ENCODE measurements at regions not wholly inside any gene's neighbourhood (a gene's known extent, or its start where the extent isn't known, plus 50 kb on each side); places are given as distances from the start of the nearest gene placed in this dataset.

DNA sequence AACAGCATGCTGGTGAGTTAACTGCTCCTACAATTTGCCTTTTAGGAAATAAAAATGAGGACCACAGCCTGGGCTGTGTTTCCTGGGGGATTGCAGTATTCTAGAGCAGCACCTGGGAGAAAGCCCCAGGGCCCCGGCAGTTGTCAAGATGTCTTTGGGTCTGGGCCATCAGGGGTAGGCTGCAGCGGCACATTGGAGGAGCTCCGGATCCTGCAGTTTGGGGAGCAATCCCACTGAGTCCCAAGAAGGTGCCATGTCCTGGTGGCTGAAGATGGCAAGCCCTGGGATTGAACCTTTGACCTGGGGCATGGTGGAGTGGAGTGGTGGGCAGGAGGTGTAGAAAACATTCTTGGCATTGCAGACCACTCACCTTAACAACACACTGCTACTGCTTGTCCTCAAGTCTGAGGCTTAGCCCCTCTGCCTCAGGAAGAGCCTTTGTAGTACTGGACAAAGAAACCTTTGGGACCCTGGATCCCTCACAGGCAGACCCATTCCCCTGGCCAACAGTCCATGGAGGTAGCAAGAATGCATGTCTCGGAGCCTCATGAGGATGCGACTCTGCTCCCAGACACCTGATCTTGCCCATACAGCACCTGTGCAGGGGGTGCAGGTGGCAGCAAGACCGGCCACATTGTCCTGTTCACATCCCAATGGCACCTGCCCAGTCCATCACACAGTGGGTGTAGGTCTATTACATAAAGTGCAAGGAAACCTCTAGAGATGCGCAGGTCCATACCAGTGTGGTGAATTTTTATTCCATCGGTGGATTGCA lies 159.1 kb upstream of the IRX2 start:
- Histone ChIP-seq H3K9ac (ENCODE audit: low read length) (no peak overlapping the region), H3K79me2 (ENCODE audit: low read length) (no peaks in the 10 kb centered on the region), H3K4me2 (ENCODE audit: low read length) (no peak overlapping the region), H3K9me2 (replicated peaks; ENCODE audit: low read length) (no peaks in the 10 kb centered on the region), H3K27ac (ENCODE audit: low read length) (no peak overlapping the region), H4K20me1 (ENCODE audit: low read length) (no peaks in the 10 kb centered on the region), H2AFZ (ENCODE audit: low read length) (no peak overlapping the region), H3K36me3 (ENCODE audit: low read depth, low read length) (no peaks in the 10 kb centered on the region), H3K9me3 (ENCODE audit: low read length) (no peaks in the 10 kb centered on the region), H3F3A (ENCODE audit: low read length, unreplicated experiment) (no peaks in the 10 kb centered on the region), H3K27me3 (ENCODE audit: low read length) (peaks cover 8% of the 10 kb centered on the region; the same call in 1 of the 2 replicates), H3K4me3 (ENCODE audit: low read length) (no peak overlapping the region), H3K4me1 (ENCODE audit: insufficient read depth, low read length) (no peaks in the 10 kb centered on the region)
- CTCF ChIA-PET: no interaction called here
- POLR2A ChIA-PET (ENCODE audit: unreplicated experiment): no interaction called here
- DNase-seq: no peak
- no peak for ATAC-seq
- intact Hi-C loops (cut with micrococcal nuclease): no loop called here
- no TSS peak for BruUV-seq (replicated peaks)
- no peak for TF ChIP-seq EZH2phosphoT487 (IDR thresholded peaks at IDR 0.05; ENCODE audit: borderline replicate concordance, low read length)
- TF ChIP-seq, protein P1, sequence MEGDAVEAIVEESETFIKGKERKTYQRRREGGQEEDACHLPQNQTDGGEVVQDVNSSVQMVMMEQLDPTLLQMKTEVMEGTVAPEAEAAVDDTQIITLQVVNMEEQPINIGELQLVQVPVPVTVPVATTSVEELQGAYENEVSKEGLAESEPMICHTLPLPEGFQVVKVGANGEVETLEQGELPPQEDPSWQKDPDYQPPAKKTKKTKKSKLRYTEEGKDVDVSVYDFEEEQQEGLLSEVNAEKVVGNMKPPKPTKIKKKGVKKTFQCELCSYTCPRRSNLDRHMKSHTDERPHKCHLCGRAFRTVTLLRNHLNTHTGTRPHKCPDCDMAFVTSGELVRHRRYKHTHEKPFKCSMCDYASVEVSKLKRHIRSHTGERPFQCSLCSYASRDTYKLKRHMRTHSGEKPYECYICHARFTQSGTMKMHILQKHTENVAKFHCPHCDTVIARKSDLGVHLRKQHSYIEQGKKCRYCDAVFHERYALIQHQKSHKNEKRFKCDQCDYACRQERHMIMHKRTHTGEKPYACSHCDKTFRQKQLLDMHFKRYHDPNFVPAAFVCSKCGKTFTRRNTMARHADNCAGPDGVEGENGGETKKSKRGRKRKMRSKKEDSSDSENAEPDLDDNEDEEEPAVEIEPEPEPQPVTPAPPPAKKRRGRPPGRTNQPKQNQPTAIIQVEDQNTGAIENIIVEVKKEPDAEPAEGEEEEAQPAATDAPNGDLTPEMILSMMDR (conservative IDR thresholded peaks at IDR 0.05; ENCODE audit: low read depth, low read length): no peak
- no peak for TF ChIP-seq EZH2 (IDR thresholded peaks at IDR 0.05; ENCODE audit: low read length, unreplicated experiment)

GRCh38 chr5:2909035-2909434 lies 157.6 kb upstream of the IRX2 start:
- intact Hi-C loops (cut with micrococcal nuclease): no loop called here
- Histone ChIP-seq H3K9me2 (replicated peaks; ENCODE audit: low read length) (no peaks in the 10 kb centered on the region), H3K36me3 (ENCODE audit: low read depth, low read length) (no peaks in the 10 kb centered on the region), H4K20me1 (ENCODE audit: low read length) (no peaks in the 10 kb centered on the region), H3K27me3 (ENCODE audit: low read length) (peaks cover 8% of the 10 kb centered on the region; the same call in 1 of the 2 replicates), H3K4me2 (ENCODE audit: low read length) (no peak overlapping the region), H3K27ac (ENCODE audit: low read length) (no peak overlapping the region), H3K4me1 (ENCODE audit: insufficient read depth, low read length) (no peaks in the 10 kb centered on the region), H3F3A (ENCODE audit: low read length, unreplicated experiment) (no peaks in the 10 kb centered on the region), H3K9me3 (ENCODE audit: low read length) (0 out of 2 replicates have a peak, but pooled peaks cover 3% of the 10 kb centered on the region), H2AFZ (ENCODE audit: low read length) (no peak overlapping the region), H3K9ac (ENCODE audit: low read length) (no peak overlapping the region), H3K79me2 (ENCODE audit: low read length) (no peaks in the 10 kb centered on the region), H3K4me3 (ENCODE audit: low read length) (no peak overlapping the region)
- ChIA-PET POLR2A (ENCODE audit: unreplicated experiment) (no interaction called here), CTCF (no interaction called here)
- no peak for ATAC-seq
- DNase-seq: no peak
- no TSS peak for BruUV-seq (replicated peaks)
- TF ChIP-seq, protein P1 (conservative IDR thresholded peaks at IDR 0.05; ENCODE audit: low read depth, low read length): no peak
- no peak for TF ChIP-seq EZH2phosphoT487 (IDR thresholded peaks at IDR 0.05; ENCODE audit: borderline replicate concordance, low read length)
- no peak for TF ChIP-seq EZH2 (IDR thresholded peaks at IDR 0.05; ENCODE audit: low read length, unreplicated experiment)

GRCh38 chr5:2908086-2908485 lies 156.6 kb upstream of the IRX2 start:
- POLR2A ChIA-PET (ENCODE audit: unreplicated experiment): no interaction called here
- Histone ChIP-seq H3K79me2 (ENCODE audit: low read length) (no peaks in the 10 kb centered on the region), H3K36me3 (ENCODE audit: low read depth, low read length) (no peaks in the 10 kb centered on the region)

More at GRCh38 chr5:2908086-2908485, 156.6 kb upstream of the IRX2 start:
- DNase-seq: no peak
- 0 out of 2 replicates have a peak, but pooled peaks cover 3% of the 10 kb centered on the region for H3K9me3 ChIP-seq (ENCODE audit: low read length)
- no peak overlapping the region for H3K4me2 ChIP-seq (ENCODE audit: low read length)
- no peaks in the 10 kb centered on the region for H3F3A ChIP-seq (ENCODE audit: low read length, unreplicated experiment)
- CTCF ChIA-PET: no interaction called here
- no peak for ATAC-seq
- H2AFZ ChIP-seq (ENCODE audit: low read length): no peak overlapping the region
- H3K4me1 ChIP-seq (ENCODE audit: insufficient read depth, low read length): no peaks in the 10 kb centered on the region
- intact Hi-C loops (cut with micrococcal nuclease): no loop called here
- TF ChIP-seq EZH2phosphoT487 (IDR thresholded peaks at IDR 0.05; ENCODE audit: borderline replicate concordance, low read length) (no peak), EZH2 (IDR thresholded peaks at IDR 0.05; ENCODE audit: low read length, unreplicated experiment) (no peak)
- TF ChIP-seq, protein P1 (conservative IDR thresholded peaks at IDR 0.05; ENCODE audit: low read depth, low read length): no peak
- peaks cover 14% of the 10 kb centered on the region for H3K27me3 ChIP-seq (ENCODE audit: low read length)
- no peak overlapping the region for H3K4me3 ChIP-seq (ENCODE audit: low read length)
- no peaks in the 10 kb centered on the region for H3K9me2 ChIP-seq (replicated peaks; ENCODE audit: low read length)
- H3K27ac ChIP-seq (ENCODE audit: low read length): no peak overlapping the region
- H3K9ac ChIP-seq (ENCODE audit: low read length): no peak overlapping the region
- no TSS peak for BruUV-seq (replicated peaks)
- no peaks in the 10 kb centered on the region for H4K20me1 ChIP-seq (ENCODE audit: low read length)
